GM11168 (cell line): ENCODE measurements at regions not wholly inside any gene's neighbourhood (a gene's known extent, or its start where the extent isn't known, plus 50 kb on each side); places are given as distances from the start of the nearest gene placed in this dataset.

Experiments
- in situ Hi-C: fragments of 300-500 bp; cut with MboI; formaldehyde crosslinking; loops from one replicate; pipeline ENCODE4 v1.12.0; 2022; ENCODE audit warnings: low sequenced_read_pairs; ENCODE audit not compliant: unreplicated experiment

- in situ Hi-C loops: no loop called here
Measured at GRCh38 chr9:89787595-89787994, 182.8 kb downstream of the GADD45G start.

DNA sequence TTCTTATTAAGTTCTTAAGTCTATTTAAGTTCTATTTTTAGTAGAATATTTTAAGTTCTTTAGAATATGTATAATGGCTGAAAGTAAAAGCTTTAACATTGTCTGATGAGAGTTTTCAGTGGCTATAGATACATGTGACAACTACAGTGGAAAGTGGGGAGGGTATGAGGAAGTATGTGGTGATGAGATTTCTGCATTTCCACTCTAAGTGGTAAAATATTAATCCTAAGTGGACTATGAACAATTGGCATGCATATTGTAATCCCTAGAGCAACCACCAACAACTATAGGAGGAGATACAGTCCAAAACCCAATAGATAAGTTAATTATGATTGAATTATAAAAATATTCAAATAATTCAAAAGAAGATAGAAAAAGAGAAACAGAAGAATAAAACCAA is 183.6 kb downstream of the GADD45G start:
- in situ Hi-C loops: no loop called here

GRCh38 chr9:89789922-89790510 is 185.2 kb downstream of the GADD45G start:
- in situ Hi-C loops: no loop called here

DNA sequence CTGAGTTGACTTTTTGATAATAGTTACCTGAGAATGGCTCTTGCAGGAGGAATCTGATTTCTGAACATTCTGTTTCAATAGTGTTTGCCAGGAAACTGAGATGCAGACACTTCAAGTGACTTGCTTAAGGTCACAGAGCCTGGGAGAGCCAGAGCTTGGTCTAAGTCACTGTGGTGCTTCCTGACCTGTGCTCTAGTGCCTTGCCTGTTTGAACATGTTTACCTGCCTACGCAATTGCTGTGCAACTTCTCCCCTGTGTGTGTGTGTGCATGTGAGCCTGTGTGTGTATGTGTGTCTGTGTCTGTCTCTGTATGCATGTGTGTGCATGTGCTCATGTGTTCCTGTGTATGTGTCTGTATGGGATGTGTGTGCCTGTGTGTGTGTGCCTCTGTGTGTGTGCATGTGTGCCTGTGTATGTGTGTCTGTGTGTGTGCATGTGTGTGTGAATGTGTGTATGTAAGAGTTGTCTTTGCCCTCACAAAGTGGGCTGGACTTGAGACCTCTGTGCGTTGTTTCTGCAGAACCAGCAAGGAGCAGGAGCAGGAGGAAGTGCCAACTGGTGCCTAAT is 185.8 kb downstream of the GADD45G start:
- in situ Hi-C loops: no loop called here

- in situ Hi-C loops: no loop called here
Measured at GRCh38 chr9:89791754-89792153, 186.9 kb downstream of the GADD45G start.

DNA sequence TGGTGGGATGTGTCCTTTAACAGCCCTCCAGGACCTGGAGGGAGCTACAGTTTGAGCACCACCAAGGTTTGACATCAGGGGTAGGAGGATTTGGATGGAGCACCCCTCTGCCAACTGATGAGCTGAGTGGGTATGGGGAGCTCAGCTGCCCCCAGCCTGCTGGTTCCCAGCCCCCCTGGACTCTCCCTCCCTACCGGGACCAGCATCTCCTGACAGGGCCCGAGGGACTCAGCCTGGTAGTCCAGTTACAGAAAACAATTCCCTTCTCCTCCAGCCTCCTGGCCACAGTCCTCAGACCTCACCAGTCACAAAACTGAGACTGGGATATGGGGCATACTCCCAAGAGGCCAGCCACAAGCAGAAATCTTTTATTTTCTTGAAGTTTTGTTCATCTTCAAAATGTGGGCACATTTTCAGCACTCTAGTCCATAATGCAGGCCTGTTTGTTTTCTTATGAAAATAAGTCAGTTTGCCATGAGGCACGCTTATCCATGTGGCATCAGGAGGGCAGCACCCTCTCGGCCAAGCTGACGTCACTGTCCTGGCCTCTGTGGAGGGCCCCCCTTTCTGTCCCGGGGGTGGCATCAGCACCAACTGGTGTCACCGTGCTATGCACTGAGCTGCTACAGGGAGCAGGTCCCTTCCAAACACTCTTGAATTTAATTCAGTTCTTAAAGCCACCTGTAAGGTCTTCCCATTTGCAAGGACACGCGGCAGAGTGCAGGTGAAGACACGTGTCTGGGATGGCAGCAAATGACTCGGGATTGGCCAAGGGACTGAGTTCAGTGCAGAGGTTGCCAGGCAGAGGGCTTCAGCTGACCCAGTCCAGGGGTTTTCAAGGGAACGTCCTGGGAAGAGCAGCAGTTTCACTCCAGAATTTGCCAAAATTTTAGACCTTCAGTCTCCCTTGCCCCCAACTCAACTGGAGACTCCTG is 187.6 kb downstream of the GADD45G start:
- in situ Hi-C loops: no loop called here

GRCh38 chr9:89793124-89793495 is 188.3 kb downstream of the GADD45G start:
- in situ Hi-C loops: no loop called here

GRCh38 chr9:89793551-89793950 is 188.7 kb downstream of the GADD45G start:
- in situ Hi-C loops: no loop called here

DNA sequence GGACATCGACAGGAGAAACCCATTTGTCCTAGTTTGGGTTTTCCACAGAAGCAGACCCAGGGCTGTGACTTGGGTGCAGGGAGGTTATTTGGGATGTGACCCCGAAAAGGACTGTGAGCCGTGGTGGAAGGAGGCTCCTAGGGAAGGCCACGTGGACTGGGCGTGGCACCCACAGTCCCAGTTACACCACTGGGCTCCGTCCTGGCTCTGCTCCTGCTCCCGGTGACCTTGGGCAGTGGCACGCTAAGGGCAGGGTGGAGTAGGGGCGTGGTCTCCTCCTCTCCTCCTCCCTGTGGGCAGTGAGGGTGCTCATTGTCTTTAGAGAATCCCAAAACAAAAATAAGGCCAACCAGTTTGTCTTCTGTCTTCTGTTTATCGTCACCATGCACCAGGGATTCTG is 190.1 kb downstream of the GADD45G start:
- in situ Hi-C loops: no loop called here

GRCh38 chr9:89795538-89796195 is 190.9 kb downstream of the GADD45G start:
- in situ Hi-C loops: no loop called here

DNA sequence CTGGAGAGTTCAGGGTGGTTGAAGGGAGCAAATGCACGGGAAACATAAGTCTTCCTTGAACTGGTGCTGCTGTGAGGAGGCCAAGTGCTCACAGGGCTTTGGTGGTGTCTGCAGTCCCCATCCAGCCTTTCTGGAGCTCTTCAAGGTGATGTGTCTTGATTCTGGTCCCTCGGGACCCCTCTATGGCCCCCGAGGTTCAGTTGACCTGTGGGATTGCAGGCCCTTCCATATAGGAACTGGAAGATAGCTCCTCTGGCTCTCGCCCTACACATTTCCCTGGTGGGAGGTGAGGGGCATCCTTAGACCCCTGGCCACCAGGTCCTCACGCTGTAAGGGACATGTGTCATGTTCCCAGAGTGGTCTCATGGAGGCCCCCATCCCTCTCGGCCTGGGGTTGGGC is 191.8 kb downstream of the GADD45G start:
- in situ Hi-C loops: no loop called here

DNA sequence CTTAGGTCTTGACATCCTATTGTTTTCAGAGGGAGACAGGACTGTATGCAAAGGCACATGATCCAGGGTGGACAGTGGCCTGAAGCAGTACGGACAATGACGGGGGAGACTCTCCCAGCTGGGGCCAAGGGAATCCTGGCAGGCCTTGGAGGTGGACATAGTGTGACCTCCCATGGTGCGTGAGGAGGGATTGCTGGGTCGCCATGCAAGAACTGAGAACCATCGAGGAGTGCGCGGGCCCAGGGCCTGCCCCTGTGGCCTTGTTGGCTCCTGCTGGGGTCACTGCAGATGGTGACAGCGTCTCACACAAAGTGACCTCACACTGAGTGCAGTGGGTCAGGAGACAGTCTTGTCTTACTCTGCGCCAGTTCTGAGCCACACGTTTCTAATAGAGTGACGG is 192.4 kb downstream of the GADD45G start:
- in situ Hi-C loops: no loop called here

DNA sequence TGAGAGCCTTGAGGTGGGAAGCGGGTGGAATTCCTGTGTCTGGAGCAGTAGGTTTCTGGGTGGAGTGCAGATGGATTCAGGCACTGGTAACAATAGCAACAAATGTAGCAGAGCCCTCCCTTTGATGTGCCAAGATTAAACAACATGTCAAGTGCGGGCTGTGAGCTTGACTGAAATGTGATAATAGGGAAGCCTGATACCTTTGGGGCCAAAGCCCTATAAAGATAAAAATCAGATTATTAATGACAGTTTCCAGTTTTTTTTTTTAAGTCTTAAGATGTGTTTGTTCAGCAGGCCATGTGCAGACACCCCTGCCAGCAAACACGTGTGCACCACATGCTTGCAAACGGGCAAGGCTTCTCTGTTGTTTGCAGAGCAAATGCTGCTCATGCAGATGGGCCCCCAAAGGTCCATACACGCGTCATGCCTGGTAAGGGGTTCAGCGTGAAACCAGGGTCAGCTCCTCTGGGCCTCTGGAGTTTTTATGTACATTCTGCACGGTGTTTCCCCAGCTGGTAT is 193.2 kb downstream of the GADD45G start:
- in situ Hi-C loops: no loop called here

DNA sequence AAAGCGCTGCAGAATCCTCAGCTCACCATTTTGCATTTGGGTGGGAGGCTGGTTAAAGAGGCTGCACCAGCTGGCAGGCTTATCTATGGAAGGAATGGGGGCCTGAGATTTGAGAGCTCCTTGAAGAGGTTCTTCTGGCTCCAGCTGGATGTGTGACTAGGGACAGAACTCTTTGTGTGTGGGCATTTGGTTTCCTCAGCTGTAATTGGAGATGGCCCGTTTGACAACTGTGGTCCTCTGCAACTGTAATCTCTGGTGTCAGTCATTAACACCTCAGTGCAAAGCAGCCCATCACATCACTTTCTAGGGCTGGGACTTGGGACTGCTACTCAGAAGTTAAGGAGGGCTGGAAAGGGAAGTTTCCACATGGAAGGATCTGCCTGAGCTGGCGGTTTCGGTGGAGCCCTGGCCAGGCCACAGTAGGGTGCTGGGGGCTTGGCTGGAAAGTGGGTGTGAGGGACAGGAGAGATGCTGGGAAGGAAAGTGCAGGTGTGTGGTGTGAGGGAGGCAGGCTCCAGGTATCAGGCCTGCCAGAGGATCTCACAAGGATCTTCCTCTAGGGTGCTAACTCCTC is 193.8 kb downstream of the GADD45G start:
- in situ Hi-C loops: no loop called here

DNA sequence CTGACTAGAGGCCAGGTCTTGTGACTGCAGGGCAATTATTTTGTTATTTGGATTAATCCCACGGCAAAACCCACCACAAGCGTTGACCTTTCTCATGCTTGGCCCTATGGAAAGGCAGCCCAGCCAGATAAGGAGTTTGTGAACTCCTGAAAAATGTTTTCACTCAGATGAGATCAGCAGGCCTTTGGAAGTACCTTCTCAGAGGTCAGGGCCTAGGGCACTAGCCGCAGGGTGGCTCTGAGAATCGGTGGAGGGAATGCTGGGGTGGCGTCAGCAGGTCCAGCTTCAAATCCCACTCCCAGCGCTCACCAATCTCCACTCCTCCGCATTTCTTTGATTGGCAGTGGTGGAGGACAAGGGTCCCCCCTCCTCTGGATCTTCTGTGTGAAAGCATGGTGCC is 194.4 kb downstream of the GADD45G start:
- in situ Hi-C loops: no loop called here

DNA sequence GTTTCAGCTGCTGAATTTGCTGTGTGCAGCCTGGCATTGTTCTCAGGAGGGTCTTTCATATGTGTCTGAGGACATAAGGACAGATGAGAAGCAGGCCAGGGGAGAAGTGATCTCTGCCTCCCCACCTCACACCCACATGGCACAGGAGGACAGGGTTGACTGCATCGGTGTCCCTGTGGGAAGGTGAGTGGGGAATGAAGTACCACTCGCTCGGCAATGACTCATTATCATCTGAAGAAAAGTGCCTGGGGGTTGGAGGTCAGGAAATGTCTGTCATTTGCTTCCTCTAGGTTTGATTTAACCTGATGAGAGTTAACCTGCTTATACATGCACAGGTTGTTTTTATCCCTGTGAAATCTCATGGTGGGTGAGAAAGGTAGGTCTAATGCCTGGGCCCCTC is 195.0 kb downstream of the GADD45G start:
- in situ Hi-C loops: no loop called here

GRCh38 chr9:89801341-89801740 is 196.5 kb downstream of the GADD45G start:
- in situ Hi-C loops: no loop called here

DNA sequence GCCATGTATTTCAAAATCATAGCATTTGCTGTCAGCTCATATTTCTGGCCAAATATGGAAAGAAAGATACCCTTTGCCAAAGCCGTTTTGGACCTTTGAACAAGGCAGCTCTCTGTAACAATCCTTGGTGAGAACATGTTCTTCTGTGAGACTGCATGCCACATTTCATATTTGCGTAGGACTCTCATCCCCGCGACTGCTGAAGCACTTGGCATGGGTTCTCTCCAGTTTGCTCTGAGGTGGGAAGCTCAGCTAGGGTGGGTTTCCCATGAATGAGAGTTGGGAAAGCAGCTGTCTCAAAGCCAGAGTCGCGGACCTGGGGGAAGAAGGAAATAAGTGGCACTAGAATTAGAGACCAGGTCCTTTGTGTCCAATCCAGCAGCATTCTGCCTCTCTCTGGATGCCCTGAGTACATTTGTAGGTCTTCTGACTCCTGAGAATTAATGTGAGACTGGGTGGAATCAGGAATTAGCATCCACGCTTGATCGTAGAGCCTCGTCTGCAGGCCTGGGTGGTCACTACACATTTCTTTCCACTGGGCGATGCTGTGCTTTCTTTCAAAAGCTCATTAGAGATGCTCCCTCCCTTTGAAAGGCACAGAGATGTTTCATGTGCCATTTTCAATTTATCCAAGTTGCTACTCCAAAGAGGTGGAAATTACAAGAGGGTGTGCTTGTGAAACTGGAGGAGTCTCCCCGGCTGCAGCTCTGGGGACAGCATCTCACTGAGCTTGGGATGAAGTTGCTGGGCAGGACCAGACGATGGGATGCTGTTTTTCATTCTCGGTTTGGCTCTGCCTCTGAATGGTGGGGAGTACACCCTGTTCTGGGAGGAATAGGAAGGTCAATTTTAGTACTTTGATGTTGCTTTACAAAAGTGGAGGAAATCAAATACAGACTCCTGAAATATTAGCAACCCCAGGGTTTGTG is 197.2 kb downstream of the GADD45G start:
- in situ Hi-C loops: no loop called here

GRCh38 chr9:89802781-89803355 is 198.1 kb downstream of the GADD45G start:
- in situ Hi-C loops: no loop called here
